Smooth muscle cell (in vitro differentiated cells): ENCODE measurements at regions not wholly inside any gene's neighbourhood (a gene's known extent, or its start where the extent isn't known, plus 50 kb on each side); places are given as distances from the start of the nearest gene placed in this dataset.

Experiments
- DNase-seq: peaks from one replicate; lab custom pipeline; 2025; ENCODE audit not compliant: unreplicated experiment; lab: John Stamatoyannopoulos, UW
- H2AFZ ChIP-seq: fragments of 200-600 bp; sonication (generic); 2 replicates; pipeline ENCODE4 v1.6.0; 2016; ENCODE audit warnings: antibody characterized with exemption, low read depth, mild to moderate bottlenecking
- H3F3A ChIP-seq: fragments of 200-600 bp; sonication (generic); 2 replicates; pipeline ENCODE4 v1.6.0; 2017; ENCODE audit warnings: antibody characterized with exemption, low read depth
- H3K27ac ChIP-seq: fragments of 200-600 bp; sonication (generic); 2 replicates; pipeline ENCODE4 v1.5.1; 2016; ENCODE audit warnings: low read depth, mild to moderate bottlenecking
- H3K27me3 ChIP-seq: fragments of 200-600 bp; sonication (generic); 2 replicates; pipeline ENCODE4 v1.6.1; 2016; ENCODE audit warnings: low read depth, mild to moderate bottlenecking
- H3K36me3 ChIP-seq: fragments of 200-600 bp; sonication (generic); 2 replicates; pipeline ENCODE4 v1.5.1; 2016; ENCODE audit warnings: low read depth
- H3K4me1 ChIP-seq: fragments of 200-600 bp; sonication (generic); 2 replicates; pipeline ENCODE4 v1.5.1; 2016; ENCODE audit warnings: low read depth
- H3K4me2 ChIP-seq: fragments of 200-600 bp; sonication (generic); 2 replicates; pipeline ENCODE4 v1.6.0; 2016; ENCODE audit warnings: mild to moderate bottlenecking
- H3K4me3 ChIP-seq: fragments of 200-600 bp; sonication (generic); 2 replicates; pipeline ENCODE4 v1.5.1; 2016; ENCODE audit warnings: mild to moderate bottlenecking
- H3K79me2 ChIP-seq: fragments of 200-600 bp; sonication (generic); 2 replicates; pipeline ENCODE4 v1.6.0; 2016; ENCODE audit warnings: low read depth, mild to moderate bottlenecking
- H3K9ac ChIP-seq: fragments of 200-600 bp; sonication (generic); 2 replicates; pipeline ENCODE4 v1.6.0; 2016; ENCODE audit warnings: low read depth
- H3K9me3 ChIP-seq: fragments of 200-600 bp; sonication (generic); replicated peaks from 2 replicates; pipeline ENCODE4 v1.5.1; 2016; ENCODE audit warnings: low read depth
- H4K20me1 ChIP-seq: fragments of 200-600 bp; sonication (generic); 2 replicates; pipeline ENCODE4 v1.6.0; 2016; ENCODE audit warnings: low read depth
- CTCF ChIP-seq: fragments of 200-600 bp; sonication (generic); IDR thresholded peaks from 2 replicates; pipeline ENCODE4 v1.5.1; 2017; ENCODE audit warnings: borderline replicate concordance, mild to moderate bottlenecking, antibody characterized with exemption; ENCODE audit not compliant: insufficient read depth, poor library complexity, severe bottlenecking
- WGBS: methylation state at CpG from one replicate; pipeline ENCODE4 v1.1.7; 2016; ENCODE audit warnings: low lambda C conversion rate; 5-methylcytosine and 5-hydroxymethylcytosine counted together

GRCh38 chr21:27085387-27085786, 118.5 kb upstream of the ADAMTS5 start:
- H3K4me2 ChIP-seq: no peak overlapping the region
- no peaks in the 10 kb centered on the region for H3K9me3 ChIP-seq
- TF ChIP-seq CTCF: no peak
- no peaks in the 10 kb centered on the region for H3K36me3 ChIP-seq
- H3K9ac ChIP-seq: no peak overlapping the region
- H3K27ac ChIP-seq: no peak overlapping the region
- no peaks in the 10 kb centered on the region for H4K20me1 ChIP-seq
- no peaks in the 10 kb centered on the region for H3F3A ChIP-seq
- H3K4me3 ChIP-seq: no peak overlapping the region
- H3K4me1 ChIP-seq: no peaks in the 10 kb centered on the region
- H2AFZ ChIP-seq: no peak overlapping the region
- no peaks in the 10 kb centered on the region for H3K79me2 ChIP-seq
- WGBS: 93% methylated on average over 1 of the region's 1 CpG
- no peak for DNase-seq
- H3K27me3 ChIP-seq: no peaks in the 10 kb centered on the region

- H3K4me1 ChIP-seq: peaks cover 8% of the 10 kb centered on the region
- DNase-seq: no peak
- 95% methylated on average over 3 of the region's 3 CpGs for WGBS
Observed at GRCh38 chr21:27083144-27083543, 116.3 kb upstream of the ADAMTS5 start.

GRCh38 chr21:27082431-27083010, 115.6 kb upstream of the ADAMTS5 start:
- H3K27ac ChIP-seq: no peak overlapping the region
- H3K9ac ChIP-seq: no peak overlapping the region
- H3K4me2 ChIP-seq: no peak overlapping the region
- no peak for DNase-seq
- H3K36me3 ChIP-seq: no peaks in the 10 kb centered on the region
- no peaks in the 10 kb centered on the region for H3K79me2 ChIP-seq
- H2AFZ ChIP-seq: no peak overlapping the region
- H4K20me1 ChIP-seq: no peaks in the 10 kb centered on the region
- no peaks in the 10 kb centered on the region for H3K27me3 ChIP-seq
- WGBS: 93% methylated on average over 4 of the region's 4 CpGs
- no peak overlapping the region for H3K4me3 ChIP-seq
- H3K4me1 ChIP-seq: peaks cover 14% of the 10 kb centered on the region
- TF ChIP-seq CTCF: no peak
- no peaks in the 10 kb centered on the region for H3K9me3 ChIP-seq
- no peaks in the 10 kb centered on the region for H3F3A ChIP-seq

More at GRCh38 chr21:27083144-27083543, 116.3 kb upstream of the ADAMTS5 start:
- Histone ChIP-seq H3K79me2 (no peaks in the 10 kb centered on the region), H3K9me3 (no peaks in the 10 kb centered on the region), H2AFZ (no peak overlapping the region), H3F3A (no peaks in the 10 kb centered on the region), H3K27ac (no peak overlapping the region), H3K27me3 (no peaks in the 10 kb centered on the region), H4K20me1 (no peaks in the 10 kb centered on the region), H3K9ac (no peak overlapping the region), H3K4me3 (no peak overlapping the region), H3K4me2 (no peak overlapping the region), H3K36me3 (no peaks in the 10 kb centered on the region)
- TF ChIP-seq CTCF: no peak

GRCh38 chr21:27079636-27080240, 112.8 kb upstream of the ADAMTS5 start:
- Histone ChIP-seq H3K27me3 (no peaks in the 10 kb centered on the region), H3K9ac (no peak overlapping the region), H3K9me3 (no peaks in the 10 kb centered on the region), H3K36me3 (no peaks in the 10 kb centered on the region), H3F3A (no peaks in the 10 kb centered on the region), H3K4me3 (no peak overlapping the region), H3K4me2 (no peak overlapping the region), H4K20me1 (no peaks in the 10 kb centered on the region), H3K27ac (no peak overlapping the region), H3K4me1 (peaks cover 17% of the 10 kb centered on the region), H2AFZ (no peak overlapping the region), H3K79me2 (no peaks in the 10 kb centered on the region)
- no peak for DNase-seq
- TF ChIP-seq CTCF: no peak
- 70% methylated on average over 5 of the region's 5 CpGs for WGBS
